ENCODE measurements at regions not wholly inside any gene's neighbourhood (a gene's known extent, or its start where the extent isn't known, plus 50 kb on each side); places are given as distances from the start of the nearest gene placed in this dataset.

GRCh38 chr5:24391816-24392215 is 253.0 kb downstream of the CDH10 start:
- H3K27me3 Mint-ChIP-seq: no peaks in the 10 kb centered on the region
- no peak for TF ChIP-seq CTCF (IDR thresholded peaks at IDR 0.05)
- H3K4me3 Mint-ChIP-seq: no peak overlapping the region
- H3K36me3 Mint-ChIP-seq (ENCODE audit: low read depth): no peaks in the 10 kb centered on the region
- ATAC-seq (no peak), DNase-seq (no peak)
- ChIA-PET CTCF (no interaction called here), POLR2A (no interaction called here)
- intact Hi-C loops (cut with micrococcal nuclease): no loop called here
- H3K27ac Mint-ChIP-seq: no peak overlapping the region
- no peaks in the 10 kb centered on the region for H3K4me1 Mint-ChIP-seq (ENCODE audit: low read depth)
- peaks cover 14% of the 10 kb centered on the region for H3K9me3 Mint-ChIP-seq

- no peaks in the 10 kb centered on the region for H3K36me3 Mint-ChIP-seq (ENCODE audit: low read depth)
- H3K4me1 Mint-ChIP-seq (ENCODE audit: low read depth): no peaks in the 10 kb centered on the region
- ChIA-PET POLR2A (no interaction called here), CTCF (no interaction called here)
- intact Hi-C loops (cut with micrococcal nuclease): no loop called here
- no peak overlapping the region for H3K27ac Mint-ChIP-seq
- H3K9me3 Mint-ChIP-seq: peaks cover 31% of the 10 kb centered on the region
- ATAC-seq (no peak), DNase-seq (no peak)
- no peak for TF ChIP-seq CTCF (IDR thresholded peaks at IDR 0.05)
- no peaks in the 10 kb centered on the region for H3K27me3 Mint-ChIP-seq
- H3K4me3 Mint-ChIP-seq: no peak overlapping the region
Observed at GRCh38 chr5:24397601-24398000, 247.2 kb downstream of the CDH10 start.

GRCh38 chr5:24401773-24402172 is 243.0 kb downstream of the CDH10 start:
- H3K9me3 Mint-ChIP-seq: peaks cover 25% of the 10 kb centered on the region
- H3K4me1 Mint-ChIP-seq (ENCODE audit: low read depth): no peaks in the 10 kb centered on the region
- no peaks in the 10 kb centered on the region for H3K27me3 Mint-ChIP-seq
- H3K4me3 Mint-ChIP-seq: no peak overlapping the region
- no peaks in the 10 kb centered on the region for H3K36me3 Mint-ChIP-seq (ENCODE audit: low read depth)
- intact Hi-C loops (cut with micrococcal nuclease): no loop called here
- no peak for ATAC-seq
- no peak for TF ChIP-seq CTCF (IDR thresholded peaks at IDR 0.05)
- no peak for DNase-seq
- ChIA-PET CTCF (no interaction called here), POLR2A (no interaction called here)
- no peak overlapping the region for H3K27ac Mint-ChIP-seq

GRCh38 chr5:24407466-24407865 is 237.3 kb downstream of the CDH10 start:
- POLR2A ChIA-PET: no interaction called here
- no peaks in the 10 kb centered on the region for H3K36me3 Mint-ChIP-seq (ENCODE audit: low read depth)
- H3K27ac Mint-ChIP-seq: no peak overlapping the region
- intact Hi-C loops (cut with micrococcal nuclease): no loop called here
- no peak overlapping the region for H3K4me3 Mint-ChIP-seq
- DNase-seq: no peak
- no peaks in the 10 kb centered on the region for H3K4me1 Mint-ChIP-seq (ENCODE audit: low read depth)
- H3K27me3 Mint-ChIP-seq: no peaks in the 10 kb centered on the region
- CTCF ChIA-PET: no interaction called here
- ATAC-seq: no peak
- H3K9me3 Mint-ChIP-seq: peaks cover 7% of the 10 kb centered on the region
- no peak for TF ChIP-seq CTCF (IDR thresholded peaks at IDR 0.05)

GRCh38 chr5:24428345-24428744 is 216.4 kb downstream of the CDH10 start:
- intact Hi-C loops (cut with micrococcal nuclease): no loop called here
- Mint-ChIP-seq H3K9me3 (peaks cover 11% of the 10 kb centered on the region), H3K27ac (no peak overlapping the region), H3K4me3 (no peak overlapping the region), H3K27me3 (no peaks in the 10 kb centered on the region), H3K4me1 (ENCODE audit: low read depth) (no peaks in the 10 kb centered on the region), H3K36me3 (ENCODE audit: low read depth) (no peaks in the 10 kb centered on the region)
- TF ChIP-seq CTCF (IDR thresholded peaks at IDR 0.05): no peak
- DNase-seq (no peak), ATAC-seq (no peak)
- ChIA-PET POLR2A (interaction anchor here (0.6 kb wide), 1 partner anchor 21 kb away, joined by 3 read pairs; no protein-coding TSS in a partner anchor), CTCF (no interaction called here)
